ENCODE measurements at regions not wholly inside any gene's neighbourhood (a gene's known extent, or its start where the extent isn't known, plus 50 kb on each side); places are given as distances from the start of the nearest gene placed in this dataset.

- TF ChIP-seq, protein P1, sequence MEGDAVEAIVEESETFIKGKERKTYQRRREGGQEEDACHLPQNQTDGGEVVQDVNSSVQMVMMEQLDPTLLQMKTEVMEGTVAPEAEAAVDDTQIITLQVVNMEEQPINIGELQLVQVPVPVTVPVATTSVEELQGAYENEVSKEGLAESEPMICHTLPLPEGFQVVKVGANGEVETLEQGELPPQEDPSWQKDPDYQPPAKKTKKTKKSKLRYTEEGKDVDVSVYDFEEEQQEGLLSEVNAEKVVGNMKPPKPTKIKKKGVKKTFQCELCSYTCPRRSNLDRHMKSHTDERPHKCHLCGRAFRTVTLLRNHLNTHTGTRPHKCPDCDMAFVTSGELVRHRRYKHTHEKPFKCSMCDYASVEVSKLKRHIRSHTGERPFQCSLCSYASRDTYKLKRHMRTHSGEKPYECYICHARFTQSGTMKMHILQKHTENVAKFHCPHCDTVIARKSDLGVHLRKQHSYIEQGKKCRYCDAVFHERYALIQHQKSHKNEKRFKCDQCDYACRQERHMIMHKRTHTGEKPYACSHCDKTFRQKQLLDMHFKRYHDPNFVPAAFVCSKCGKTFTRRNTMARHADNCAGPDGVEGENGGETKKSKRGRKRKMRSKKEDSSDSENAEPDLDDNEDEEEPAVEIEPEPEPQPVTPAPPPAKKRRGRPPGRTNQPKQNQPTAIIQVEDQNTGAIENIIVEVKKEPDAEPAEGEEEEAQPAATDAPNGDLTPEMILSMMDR (IDR thresholded peaks at IDR 0.05; ENCODE audit: low read length) = no peak
- no peak for TF ChIP-seq EZH2 (IDR thresholded peaks at IDR 0.05; ENCODE audit: borderline replicate concordance, low read length)
Measured at GRCh38 chrX:3807906-3808305, 94.5 kb upstream of the PRKX start.

Measured in OCI-LY1 (cell line).